NCI-H2107 treated with DMSO at 0.1 percent for 48 hours (cell line): ENCODE measurements at regions not wholly inside any gene's neighbourhood (a gene's known extent, or its start where the extent isn't known, plus 50 kb on each side); places are given as distances from the start of the nearest gene placed in this dataset.

Source experiments
- DNase-seq: peaks from one replicate; lab custom pipeline; 2025; ENCODE audit not compliant: unreplicated experiment; lab: John Stamatoyannopoulos, UW

DNA sequence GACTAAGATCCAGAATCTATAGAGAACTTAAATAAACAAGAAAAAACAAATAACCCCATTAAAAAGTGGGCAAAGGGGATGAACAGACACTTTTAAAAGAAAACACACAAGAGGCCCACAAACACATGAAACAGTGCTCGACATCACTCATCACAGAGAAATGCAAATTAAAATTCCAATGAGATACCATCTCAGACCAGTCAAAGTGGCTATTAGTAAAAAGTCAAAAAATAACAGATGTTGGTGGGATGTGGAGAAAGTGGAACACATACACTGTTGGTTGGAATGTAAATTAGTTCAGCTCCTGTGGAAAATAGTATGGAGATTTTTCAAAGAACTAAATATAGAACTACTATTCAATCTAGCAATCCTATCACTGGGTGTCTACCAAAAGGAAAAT is 143.1 kb downstream of the IFI44 start:
- no peak for DNase-seq

GRCh38 chr1:78797108-78797781 is 147.6 kb downstream of the IFI44 start:
- no peak for DNase-seq

DNA sequence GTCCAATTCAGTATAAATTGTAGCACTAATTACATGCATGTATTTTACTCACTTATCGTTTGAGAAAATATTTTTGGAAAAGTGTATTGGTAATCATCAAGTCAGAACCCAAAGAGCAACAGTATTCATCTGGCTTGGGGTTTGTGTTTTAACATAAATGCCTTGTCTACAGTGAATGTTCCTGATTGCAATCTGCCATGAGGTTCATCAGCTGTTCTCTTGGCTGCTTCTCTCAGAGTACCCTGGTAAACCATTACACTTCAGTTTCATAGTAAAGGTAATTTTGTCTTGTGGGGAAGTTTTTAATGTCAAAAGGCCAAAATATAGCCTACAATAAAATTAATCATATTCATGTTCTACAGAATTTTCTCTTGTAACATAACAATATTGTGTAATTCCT is 150.3 kb downstream of the IFI44 start:
- DNase-seq, result no peak

DNA sequence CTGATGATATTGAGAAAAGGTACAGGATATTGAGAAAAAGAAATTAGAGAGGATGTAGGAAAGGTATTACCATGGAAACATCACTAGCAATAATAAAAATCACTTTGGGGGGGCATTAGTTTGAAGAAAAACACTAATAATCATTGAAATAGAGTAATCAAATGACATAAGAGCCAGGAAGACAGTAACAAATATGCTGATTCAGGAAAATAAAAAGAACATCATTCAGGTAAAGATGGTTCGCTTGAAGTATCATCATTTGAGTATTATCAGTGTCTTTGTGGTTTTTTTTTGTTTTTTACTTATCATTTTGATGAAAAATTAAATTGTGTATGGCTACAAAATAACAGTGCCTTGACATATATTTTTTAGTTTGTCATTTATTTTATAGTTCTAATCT is 164.5 kb downstream of the IFI44 start:
- DNase-seq, result no peak

GRCh38 chr1:78825561-78825960 is 175.9 kb downstream of the IFI44 start:
- DNase-seq, result no peak

DNA sequence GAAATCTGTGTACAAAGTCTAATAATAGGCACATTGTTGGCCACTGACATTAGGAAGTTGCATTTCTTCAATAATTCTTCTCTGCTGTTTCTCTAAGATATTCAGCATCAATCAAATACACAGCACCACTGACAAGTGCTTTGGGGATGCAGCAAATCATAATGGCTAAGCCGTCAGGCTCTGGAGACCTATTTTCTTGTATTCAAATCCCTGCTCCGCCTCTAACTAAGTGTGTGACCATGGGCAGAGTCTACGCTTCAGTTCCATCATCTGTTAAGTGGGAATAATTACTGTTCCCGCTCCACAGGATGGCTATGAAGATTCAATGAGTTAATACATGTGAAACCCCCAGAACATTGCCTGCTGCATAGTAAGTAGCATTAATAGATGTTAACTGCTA is 176.9 kb downstream of the ADGRL4 start:
- no peak for DNase-seq

DNA sequence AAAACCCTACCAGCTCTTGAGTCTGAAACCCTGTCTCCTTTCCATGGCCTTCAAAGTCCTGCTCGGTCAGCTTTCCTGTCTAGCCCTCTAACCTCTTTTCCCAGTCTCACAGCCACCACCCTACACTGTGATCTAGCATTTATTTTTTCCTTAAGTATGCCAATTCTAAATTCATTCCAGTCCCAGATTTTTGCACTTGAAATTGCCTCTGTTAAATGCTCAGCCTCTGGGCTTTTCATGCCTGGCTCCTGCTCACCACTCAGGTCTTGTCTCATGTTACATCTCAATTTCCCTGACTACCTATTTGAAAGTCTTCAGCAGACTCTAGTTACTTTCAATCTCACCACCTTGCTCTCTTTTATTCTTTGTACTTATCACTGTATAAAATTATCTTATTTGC is 176.2 kb downstream of the ADGRL4 start:
- DNase-seq, result no peak

GRCh38 chr1:78831731-78832360 is 174.7 kb downstream of the ADGRL4 start:
- no peak for DNase-seq

- no peak for DNase-seq
These were observed 173.0 kb downstream of the ADGRL4 start for GRCh38 chr1:78833491-78833890.

- DNase-seq, result no peak
These were observed 172.3 kb downstream of the ADGRL4 start for GRCh38 chr1:78834201-78834741.

DNA sequence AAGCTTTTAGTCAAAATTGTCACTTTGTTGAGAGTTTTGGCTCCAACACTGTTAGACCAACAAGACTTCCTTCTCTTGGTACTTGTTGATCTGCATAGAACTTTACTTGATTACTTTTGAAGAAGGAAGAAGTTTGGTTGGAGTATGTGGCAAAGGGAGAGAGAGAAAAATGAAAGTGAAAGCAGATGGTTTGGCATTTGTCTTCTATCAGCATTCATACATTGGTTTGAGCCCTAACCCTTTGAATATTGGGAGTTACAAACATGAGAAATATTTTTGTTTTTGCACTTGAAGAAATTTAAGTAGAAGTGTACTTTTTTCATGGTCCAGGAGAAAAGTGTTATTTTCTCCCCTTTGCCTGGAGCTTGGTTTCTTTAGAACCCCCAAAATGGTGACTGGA is 169.8 kb downstream of the ADGRL4 start:
- DNase-seq, result no peak

- peak; percentile 33 for DNase-seq
These were observed 166.7 kb downstream of the ADGRL4 start for GRCh38 chr1:78839704-78840277.
